Stomach (tissue), 4 donors: ENCODE measurements at regions not wholly inside any gene's neighbourhood (a gene's known extent, or its start where the extent isn't known, plus 50 kb on each side); places are given as distances from the start of the nearest gene placed in this dataset.

Experiments used
- POLR2A ChIP-seq, 4 donors: fragments of 450-650 bp; IDR thresholded peaks; one replicate each; pipeline ENCODE4 v1.6.1; 2016; ENCODE audit warnings: antibody characterized with exemption in 4 of 4, control low read depth in 2 of 4, mild to moderate bottlenecking in 1 of 4, moderate library complexity in 1 of 4
- POLR2AphosphoS5 ChIP-seq, 3 donors: sonication (generic); formaldehyde crosslinking; IDR thresholded peaks; one replicate each; pipeline ENCODE4 v1.6.1; 2016; ENCODE audit warnings: antibody characterized with exemption in 3 of 3
- TF ChIP-seq, protein P1 (sequence below), 7 experiments: fragments of 450-650 bp in 4 of 7; fragments of 200-600 bp in 3 of 7; sonication (generic) in 3 of 7; IDR thresholded peaks; one replicate each; pipeline ENCODE4 v1.5.1; 2016 to 2019; ENCODE audit warnings: antibody characterized with exemption in 7 of 7, control low read depth in 2 of 7, mild to moderate bottlenecking in 1 of 7

DNA sequence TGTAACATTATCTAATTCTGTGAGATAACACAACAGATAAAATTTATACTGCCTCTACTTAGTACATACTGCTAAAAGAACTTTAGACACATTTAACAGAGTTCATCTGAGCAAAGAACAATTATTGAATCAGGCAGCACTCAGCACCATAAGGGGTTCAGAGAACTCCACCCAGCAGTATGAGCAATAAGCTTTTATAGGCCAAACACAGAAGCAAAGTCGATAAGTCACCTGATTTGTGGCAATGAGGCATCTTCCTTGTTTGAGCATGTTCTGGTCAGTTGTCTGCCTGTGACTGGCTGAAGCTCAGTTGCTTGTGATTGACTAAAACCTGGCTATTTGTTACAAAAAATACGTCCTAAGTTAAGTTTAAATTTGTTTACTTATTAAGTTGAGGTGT lies 746.1 kb upstream of the DDX18 start:
- TF ChIP-seq, protein P1, sequence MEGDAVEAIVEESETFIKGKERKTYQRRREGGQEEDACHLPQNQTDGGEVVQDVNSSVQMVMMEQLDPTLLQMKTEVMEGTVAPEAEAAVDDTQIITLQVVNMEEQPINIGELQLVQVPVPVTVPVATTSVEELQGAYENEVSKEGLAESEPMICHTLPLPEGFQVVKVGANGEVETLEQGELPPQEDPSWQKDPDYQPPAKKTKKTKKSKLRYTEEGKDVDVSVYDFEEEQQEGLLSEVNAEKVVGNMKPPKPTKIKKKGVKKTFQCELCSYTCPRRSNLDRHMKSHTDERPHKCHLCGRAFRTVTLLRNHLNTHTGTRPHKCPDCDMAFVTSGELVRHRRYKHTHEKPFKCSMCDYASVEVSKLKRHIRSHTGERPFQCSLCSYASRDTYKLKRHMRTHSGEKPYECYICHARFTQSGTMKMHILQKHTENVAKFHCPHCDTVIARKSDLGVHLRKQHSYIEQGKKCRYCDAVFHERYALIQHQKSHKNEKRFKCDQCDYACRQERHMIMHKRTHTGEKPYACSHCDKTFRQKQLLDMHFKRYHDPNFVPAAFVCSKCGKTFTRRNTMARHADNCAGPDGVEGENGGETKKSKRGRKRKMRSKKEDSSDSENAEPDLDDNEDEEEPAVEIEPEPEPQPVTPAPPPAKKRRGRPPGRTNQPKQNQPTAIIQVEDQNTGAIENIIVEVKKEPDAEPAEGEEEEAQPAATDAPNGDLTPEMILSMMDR (IDR thresholded peaks at IDR 0.05): no peak
- TF ChIP-seq POLR2A (IDR thresholded peaks at IDR 0.05): no peak
- TF ChIP-seq POLR2AphosphoS5 (IDR thresholded peaks at IDR 0.05): no peak
